ENCODE measurements at regions not wholly inside any gene's neighbourhood (a gene's known extent, or its start where the extent isn't known, plus 50 kb on each side); places are given as distances from the start of the nearest gene placed in this dataset.
"Not testable (repeated sequence)": the region's sequence is repeated elsewhere in the genome, so short reads cannot be mapped to it uniquely, and the experiment has no call there.

GRCh38 chr11:13551834-13552233 lies 56.0 kb upstream of the PTH start:
- Histone ChIP-seq H3K36me3 (replicated peaks; ENCODE audit: insufficient read depth, low read depth) (no peaks in the 10 kb centered on the region), H4K20me1 (ENCODE audit: insufficient read depth, poor library complexity, severe bottlenecking) (no peaks in the 10 kb centered on the region), H3K27me3 (no peaks in the 10 kb centered on the region), H3K9me3 (ENCODE audit: low read depth) (no peaks in the 10 kb centered on the region), H3K4me3 (no peak overlapping the region), H3K27ac (no peak overlapping the region), H2AFZ (no peak overlapping the region), H3K79me2 (no peaks in the 10 kb centered on the region), H3K4me2 (no peak overlapping the region), H3K9me2 (replicated peaks; ENCODE audit: insufficient read depth) (no peaks in the 10 kb centered on the region), H3K4me1 (ENCODE audit: insufficient read depth) (no peaks in the 10 kb centered on the region)
- no peak for DNase-seq (ENCODE audit: low spot score)
- 86% methylated on average over 6 of the region's 6 CpGs for WGBS (ENCODE audit: low lambda C conversion rate, missing lambda C conversion rate)
- TF ChIP-seq EZH2 (IDR thresholded peaks at IDR 0.05; ENCODE audit: borderline replicate concordance) (no peak), EZH2phosphoT487 (IDR thresholded peaks at IDR 0.05; ENCODE audit: low read depth, severe bottlenecking, unreplicated experiment) (no peak), CTCF (IDR thresholded peaks at IDR 0.05; ENCODE audit: poor library complexity) (no peak)

GRCh38 chr11:13550761-13551160 lies 55.0 kb upstream of the PTH start:
- Histone ChIP-seq H3K9me3 (ENCODE audit: low read depth) (no peaks in the 10 kb centered on the region), H3K27ac (no peak overlapping the region), H3K79me2 (no peaks in the 10 kb centered on the region), H3K4me1 (ENCODE audit: insufficient read depth) (no peaks in the 10 kb centered on the region), H2AFZ (no peak overlapping the region), H3K36me3 (replicated peaks; ENCODE audit: insufficient read depth, low read depth) (no peaks in the 10 kb centered on the region), H4K20me1 (ENCODE audit: insufficient read depth, poor library complexity, severe bottlenecking) (no peaks in the 10 kb centered on the region), H3K27me3 (no peaks in the 10 kb centered on the region), H3K4me3 (no peak overlapping the region), H3K9me2 (replicated peaks; ENCODE audit: insufficient read depth) (no peaks in the 10 kb centered on the region), H3K4me2 (no peak overlapping the region)
- DNase-seq (ENCODE audit: low spot score): no peak
- WGBS (ENCODE audit: low lambda C conversion rate, missing lambda C conversion rate): 90% methylated on average over 1 of the region's 1 CpG
- TF ChIP-seq EZH2phosphoT487 (IDR thresholded peaks at IDR 0.05; ENCODE audit: low read depth, severe bottlenecking, unreplicated experiment) (no peak), CTCF (IDR thresholded peaks at IDR 0.05; ENCODE audit: poor library complexity) (no peak), EZH2 (IDR thresholded peaks at IDR 0.05; ENCODE audit: borderline replicate concordance) (no peak)

- not testable (repeated sequence) for H3K4me1 ChIP-seq (ENCODE audit: insufficient read depth); H3K9me2 ChIP-seq (replicated peaks; ENCODE audit: insufficient read depth); DNase-seq (ENCODE audit: low spot score); H3K79me2 ChIP-seq; H3K4me3 ChIP-seq; H4K20me1 ChIP-seq (ENCODE audit: insufficient read depth, poor library complexity, severe bottlenecking); H2AFZ ChIP-seq; H3K27me3 ChIP-seq; H3K9me3 ChIP-seq (ENCODE audit: low read depth); H3K4me2 ChIP-seq; H3K36me3 ChIP-seq (replicated peaks; ENCODE audit: insufficient read depth, low read depth); H3K27ac ChIP-seq
- WGBS (ENCODE audit: low lambda C conversion rate, missing lambda C conversion rate): 93% methylated on average over 2 of the region's 2 CpGs
Observed at GRCh38 chr11:13546092-13546491, 50.3 kb upstream of the PTH start.

All from hepatocyte (in vitro differentiated cells).